NOMO-1 treated with dmso at 0.1 percent for 144 hours (cell line): ENCODE measurements at regions not wholly inside any gene's neighbourhood (a gene's known extent, or its start where the extent isn't known, plus 50 kb on each side); places are given as distances from the start of the nearest gene placed in this dataset.

Experiments
- DNase-seq: peaks from one replicate; lab custom pipeline; 2025; ENCODE audit not compliant: unreplicated experiment; lab: John Stamatoyannopoulos, UW

DNA sequence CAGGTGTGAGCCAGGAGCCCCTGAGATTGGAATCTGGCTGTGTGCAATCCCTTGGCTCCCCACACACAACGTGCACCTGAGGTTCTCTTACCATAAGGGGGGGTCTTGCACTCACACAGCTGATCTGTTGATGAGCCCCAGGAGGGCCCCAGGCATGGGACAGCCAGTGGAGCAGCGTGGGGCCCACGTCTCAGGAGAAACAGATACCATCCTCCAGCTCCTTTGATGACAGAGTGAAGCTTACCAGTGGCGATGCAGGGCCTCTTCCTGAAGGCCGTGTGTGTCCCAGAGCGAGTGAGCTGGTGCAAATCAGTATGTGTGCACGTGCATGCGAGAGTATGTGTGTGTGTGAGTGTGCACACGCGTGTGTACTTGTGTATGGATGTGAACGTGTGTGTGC is 287.4 kb downstream of the IRX1 start:
- DNase-seq = no peak

DNA sequence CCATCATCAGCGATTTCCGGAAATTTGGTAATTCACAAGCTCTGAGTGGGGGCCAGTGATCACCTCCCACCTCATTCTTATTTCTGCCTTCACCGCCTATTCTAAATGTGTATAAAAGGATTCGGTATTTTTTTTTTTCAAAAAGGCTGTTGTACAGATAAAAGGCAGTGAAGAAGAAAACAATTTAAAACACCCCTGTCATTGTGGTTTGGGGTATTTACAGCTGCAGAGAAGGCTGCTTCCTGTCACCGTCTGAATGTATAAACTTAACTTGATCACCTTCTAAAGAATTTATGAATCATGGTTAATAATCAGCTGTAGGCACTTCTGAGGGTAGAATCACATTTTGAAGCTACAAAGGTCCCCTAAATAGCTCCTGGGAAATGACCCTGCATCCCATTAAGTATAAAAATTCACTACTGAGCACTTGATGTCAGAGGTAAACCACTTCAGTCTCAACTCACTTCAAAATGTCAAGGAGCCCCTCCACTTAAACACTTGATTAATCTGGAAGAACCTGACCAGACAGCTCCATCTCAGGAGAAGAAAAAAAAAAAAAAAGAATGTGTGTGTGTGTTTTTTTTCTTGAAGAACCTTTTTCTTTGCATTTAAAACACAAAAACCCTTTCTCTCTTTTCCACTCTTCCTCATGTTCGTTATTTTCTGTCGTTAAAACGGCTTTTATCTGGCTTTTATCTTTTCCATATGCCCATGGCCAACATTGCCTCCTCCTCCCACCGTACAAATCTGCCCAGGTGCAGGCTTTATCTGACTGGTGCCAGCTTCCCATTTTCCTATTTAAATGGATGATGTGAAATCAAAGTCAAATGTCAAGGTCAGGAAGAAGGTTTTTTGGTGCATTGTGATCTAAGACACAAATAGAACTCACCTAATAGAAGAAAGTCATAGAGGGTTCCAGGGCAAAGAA is 291.2 kb downstream of the IRX1 start:
- no peak for DNase-seq

DNA sequence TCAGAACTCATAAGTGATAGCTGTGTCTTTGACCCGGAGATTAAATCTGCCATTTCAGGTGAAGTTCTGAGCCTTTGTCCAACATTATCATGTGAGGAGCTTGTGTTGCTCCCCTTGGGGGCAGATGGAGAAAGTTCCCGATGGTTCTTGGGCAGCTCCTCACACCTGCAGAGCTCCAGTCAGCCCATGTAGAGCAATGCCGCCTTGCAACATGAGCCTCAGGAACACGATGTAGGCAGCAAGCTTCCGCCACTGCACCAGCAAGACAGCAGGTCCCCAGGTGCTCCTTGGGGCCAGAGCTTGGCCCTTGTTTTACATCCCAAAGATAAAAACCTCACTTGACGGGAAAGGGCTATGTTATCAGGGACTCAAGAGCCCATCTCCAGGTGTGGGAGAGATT is 292.7 kb downstream of the IRX1 start:
- DNase-seq = no peak

DNA sequence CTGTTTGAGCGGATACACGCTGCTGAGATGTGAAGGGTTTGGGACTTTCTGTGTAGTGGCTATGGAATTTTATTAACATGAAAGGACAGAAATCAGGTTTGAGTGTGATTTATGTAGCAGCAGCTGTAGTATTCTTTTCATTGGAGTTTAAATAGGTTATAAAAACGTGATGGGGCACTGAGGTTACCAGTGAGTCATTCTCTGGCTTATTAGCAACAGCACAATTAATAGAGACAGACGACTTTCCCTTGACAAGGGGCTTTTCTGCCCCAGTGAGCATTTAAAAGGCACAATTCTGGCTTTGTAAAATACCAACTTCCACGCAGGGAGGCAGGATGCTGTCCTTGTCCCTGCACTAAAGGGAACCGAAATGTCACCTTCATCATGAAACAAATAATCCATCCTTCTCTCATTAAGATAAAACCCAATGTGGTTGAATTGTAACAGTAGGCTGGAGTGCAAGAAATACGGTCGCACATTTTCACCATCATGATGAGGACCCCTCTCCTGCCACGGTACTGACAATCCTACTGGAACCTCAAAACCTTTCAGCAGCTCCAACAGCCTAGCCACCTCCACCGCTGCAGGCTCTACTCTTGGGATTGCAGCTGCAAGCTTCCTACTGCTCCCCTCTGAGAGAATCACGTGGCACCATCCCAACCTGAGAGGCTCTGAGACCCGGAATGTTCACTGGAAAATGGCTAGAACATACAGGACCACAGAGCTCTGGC is 293.9 kb downstream of the IRX1 start:
- no peak for DNase-seq

DNA sequence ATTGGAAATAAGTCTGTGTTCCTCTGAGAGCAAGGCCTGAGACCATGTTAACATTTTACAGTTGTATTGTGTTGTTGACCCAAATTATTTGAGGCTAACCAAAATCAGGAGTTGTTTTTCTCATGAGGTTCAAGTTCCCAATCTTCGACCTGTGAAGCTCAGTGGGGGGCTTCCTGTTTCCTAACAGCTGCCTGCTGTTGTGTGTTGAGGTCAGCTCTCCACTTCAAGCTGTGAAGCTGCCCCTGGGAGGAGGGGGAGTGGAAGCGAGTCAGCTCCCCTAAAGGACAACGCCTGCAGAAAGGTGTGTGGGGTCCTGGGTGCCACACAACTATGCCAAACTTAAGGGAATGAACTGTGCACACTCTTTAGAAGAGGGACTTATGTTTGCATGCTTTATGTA is 295.5 kb downstream of the IRX1 start:
- no peak for DNase-seq

DNA sequence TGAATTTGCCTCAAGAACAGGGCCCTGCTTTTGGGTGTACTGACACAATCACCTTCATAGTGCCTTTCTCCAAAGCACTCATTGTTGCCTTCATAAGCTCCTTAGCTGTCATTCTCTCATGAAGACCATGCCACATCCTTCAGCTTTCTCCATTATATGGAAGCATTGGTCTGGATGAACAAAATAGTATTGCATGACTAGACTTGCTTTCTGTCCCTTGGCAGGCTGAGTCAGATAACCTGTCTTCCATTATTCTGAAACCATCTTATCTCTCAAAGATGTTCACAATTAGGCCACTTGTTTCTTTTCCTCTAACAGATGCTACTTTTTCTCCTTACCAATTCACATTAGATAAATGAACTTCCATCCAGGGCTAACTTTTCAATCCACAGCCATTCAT is 297.9 kb downstream of the IRX1 start:
- DNase-seq = no peak

DNA sequence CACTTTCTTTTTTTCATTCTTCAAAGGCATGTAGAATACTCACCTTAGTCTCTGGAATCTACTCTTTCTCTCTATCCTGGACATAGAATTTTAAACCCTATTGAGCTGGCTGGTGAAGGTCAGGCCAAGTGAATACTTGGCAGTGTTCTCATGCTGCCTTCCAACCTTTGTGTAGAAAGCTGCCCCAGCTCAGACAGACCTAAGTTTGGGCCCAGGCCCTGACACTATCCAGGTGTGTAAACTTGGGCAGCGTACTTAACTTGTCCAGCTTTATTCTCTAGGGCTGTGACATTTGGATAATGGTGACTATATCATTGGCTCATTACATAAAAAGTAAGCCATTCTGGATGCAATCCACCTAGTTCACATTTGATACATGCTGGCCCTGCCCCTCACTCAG is 298.3 kb downstream of the IRX1 start:
- DNase-seq = no peak

DNA sequence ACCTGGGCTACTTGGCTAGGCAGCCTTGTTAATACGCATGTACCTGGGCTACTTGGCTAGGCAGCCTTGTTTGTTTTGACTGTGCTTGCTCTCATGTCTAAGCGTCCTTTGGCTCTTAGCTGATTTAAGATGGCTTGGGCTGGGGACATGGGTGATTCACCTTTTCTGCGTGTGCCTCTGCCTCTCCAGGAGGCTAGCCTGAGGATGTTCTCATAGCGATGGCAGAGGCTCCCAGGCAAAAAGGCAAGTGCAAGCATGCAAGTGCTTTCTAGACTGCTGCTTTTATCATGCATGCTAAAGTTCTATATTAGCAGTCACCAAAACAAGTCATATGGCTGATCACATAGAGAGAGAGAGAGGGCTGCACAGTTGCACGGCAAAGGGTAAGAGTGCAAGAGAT is 300.5 kb downstream of the IRX1 start:
- DNase-seq = no peak

DNA sequence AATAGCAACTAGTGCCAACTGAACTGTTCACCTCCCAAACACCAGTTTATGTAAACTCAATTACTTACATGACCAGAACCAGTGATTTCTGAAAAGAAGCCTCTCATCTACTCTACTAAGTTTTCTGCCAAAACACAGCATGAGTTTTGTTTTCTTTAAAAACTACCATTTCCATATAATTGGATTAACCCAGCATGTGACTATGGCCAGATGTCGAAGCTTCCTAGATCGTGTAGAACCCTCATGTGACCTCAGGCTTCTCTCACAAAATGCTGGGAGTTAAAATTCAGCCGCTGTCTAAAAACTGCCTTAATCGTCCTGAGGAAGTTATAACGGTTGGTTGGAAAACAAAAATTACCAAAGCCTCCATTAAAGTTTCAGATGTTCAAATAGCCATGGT is 303.5 kb downstream of the IRX1 start:
- DNase-seq = no peak

DNA sequence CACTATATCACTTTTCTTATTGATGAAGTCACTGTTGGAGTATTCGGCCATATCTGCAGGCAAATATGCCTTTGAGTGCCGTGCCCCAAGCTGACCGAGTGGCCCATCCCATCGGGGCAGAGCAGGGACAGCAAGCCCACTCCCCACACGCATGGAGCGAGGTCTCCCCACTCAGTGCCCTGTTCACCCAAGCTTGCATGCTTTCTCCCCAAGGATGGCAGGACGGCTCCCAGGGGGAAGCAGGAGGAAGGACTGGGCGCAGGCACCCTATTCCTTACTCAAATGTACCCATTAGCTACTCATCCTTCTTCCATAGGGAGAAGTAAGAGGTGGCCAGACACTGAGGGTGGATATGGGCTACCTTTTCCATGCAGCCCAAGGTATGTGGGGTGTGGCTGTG is 309.0 kb downstream of the IRX1 start:
- no peak for DNase-seq

DNA sequence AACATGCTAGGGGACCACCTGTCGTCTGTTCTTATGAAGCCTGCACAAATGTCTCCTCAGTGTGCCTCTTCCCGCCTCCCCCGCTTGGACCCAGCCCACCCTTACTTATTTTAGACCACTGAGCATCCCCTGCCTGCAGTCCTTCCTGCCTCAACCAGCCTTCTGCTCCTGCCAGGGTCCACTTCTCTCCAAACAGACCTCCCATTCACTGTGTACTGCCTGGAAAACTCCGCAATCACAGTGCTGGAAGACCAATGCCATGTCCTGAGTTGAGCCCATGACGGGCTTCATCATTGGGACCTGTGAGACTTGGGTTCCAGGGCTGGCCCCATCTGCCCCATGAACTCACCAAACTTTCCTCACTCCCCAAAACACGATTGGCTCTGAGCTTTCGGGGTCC is 309.4 kb downstream of the IRX1 start:
- DNase-seq = no peak

DNA sequence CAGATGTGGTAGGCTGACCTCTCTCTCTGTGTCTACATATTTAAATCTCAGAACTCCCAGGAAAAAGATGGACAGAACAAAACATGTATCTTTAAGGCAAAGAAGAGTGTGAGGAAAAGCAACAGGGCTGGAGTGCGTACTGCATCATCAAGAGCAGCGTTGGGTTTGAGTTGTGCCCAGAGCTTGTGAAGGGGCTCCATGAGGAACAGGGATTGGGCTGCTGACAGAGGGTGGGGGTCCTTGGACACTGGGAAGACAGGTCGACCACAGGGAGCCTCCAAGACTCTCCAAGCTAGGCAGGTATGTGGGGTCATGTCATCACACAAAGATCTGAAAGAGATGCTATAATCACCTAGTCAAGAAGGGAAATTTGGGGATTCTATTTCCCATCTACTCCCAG is 309.9 kb downstream of the IRX1 start:
- no peak for DNase-seq

DNA sequence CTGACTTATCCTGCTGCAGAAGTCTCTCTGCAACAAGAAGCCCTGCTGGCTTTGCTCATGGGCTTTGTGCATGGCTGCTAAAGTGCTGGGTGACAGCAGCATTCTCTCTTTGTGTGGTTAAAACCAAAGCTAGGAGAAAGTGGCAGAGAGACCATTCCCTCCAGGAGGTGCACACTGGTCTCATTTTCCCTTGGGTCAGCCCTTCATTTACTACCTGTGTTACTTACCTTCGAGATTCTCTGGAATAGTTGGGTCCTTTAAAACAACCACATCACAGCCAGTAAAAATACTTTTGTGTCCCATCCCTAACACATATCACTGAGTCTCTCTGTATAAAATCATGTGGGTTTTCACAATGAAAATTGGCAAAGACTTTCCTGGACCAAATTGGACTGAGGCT is 315.5 kb downstream of the IRX1 start:
- DNase-seq = no peak

DNA sequence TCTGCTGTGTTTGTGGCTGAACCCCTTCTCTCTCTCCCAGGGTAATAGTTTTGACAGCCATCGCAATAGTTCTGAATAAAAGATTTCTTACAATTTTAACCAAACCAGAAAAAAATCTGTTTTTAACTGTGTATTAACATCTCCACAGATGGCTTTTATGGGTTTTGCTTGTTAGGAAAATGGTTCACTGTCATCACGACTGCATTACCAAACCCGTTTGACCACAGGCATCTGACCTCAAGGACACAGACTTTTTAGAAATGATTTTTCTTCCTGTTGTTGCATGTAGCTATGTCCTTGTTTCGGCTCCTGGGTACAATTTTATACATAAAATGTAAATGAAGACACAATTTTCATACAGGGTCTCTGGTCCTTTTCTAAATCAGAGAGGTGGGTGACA is 316.1 kb downstream of the IRX1 start:
- DNase-seq = no peak

DNA sequence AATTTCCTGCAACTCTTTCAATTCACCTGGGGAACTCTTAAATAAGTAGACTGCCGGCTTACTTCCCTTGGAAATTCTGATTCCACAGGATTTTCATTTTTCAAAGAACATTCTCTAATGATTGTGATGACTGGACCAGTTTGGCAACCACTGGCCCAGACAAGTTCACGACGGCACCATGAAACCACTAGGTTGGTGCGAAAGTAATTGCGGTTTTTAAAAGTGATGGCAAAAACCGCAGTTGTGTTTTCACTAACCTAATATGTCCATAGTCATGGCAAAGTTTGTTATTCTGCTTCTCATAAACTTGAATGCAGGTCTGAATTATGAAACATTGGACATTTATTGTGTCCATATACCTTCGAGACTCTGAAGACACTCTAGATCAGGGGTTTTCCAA is 317.2 kb downstream of the IRX1 start:
- DNase-seq = no peak

DNA sequence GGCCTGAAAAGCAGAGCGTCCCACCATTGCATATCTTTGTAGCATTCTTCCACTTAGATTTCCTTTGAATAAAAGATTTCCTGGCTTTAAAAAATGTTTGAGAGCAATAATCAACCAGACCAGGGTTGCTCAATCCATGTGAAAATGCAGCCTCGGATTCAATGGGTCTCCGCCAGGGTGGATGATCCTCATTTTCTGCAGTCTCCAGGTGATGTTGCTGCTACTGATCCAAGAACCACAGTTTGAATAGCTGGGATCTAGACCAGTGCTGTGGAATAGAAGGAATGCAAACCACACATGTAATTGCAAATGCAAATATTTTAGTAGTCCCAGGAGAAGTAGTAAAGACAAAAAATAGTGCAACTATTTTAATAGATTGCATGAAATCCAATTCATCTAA is 317.6 kb downstream of the IRX1 start:
- DNase-seq = no peak

DNA sequence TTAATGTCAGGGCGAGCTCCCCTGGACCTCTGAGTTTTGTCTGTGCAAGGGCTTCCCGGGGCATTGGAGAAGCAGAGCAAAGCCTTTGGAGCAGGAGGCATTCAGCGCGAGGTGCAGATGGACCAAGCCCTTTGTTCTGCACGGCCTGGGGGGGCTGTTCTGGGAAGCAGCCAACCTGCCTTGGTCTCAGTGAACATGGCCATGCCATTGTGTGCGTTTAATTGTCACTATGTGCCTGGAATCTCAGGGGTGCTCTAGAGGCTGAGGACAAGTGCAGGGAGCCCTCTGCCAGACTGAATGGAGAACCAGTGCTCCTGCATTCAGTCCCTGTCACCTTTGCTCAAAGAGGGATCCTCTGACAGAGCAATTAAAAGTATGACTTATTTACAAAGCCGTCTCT is 329.4 kb downstream of the IRX1 start:
- no peak for DNase-seq

DNA sequence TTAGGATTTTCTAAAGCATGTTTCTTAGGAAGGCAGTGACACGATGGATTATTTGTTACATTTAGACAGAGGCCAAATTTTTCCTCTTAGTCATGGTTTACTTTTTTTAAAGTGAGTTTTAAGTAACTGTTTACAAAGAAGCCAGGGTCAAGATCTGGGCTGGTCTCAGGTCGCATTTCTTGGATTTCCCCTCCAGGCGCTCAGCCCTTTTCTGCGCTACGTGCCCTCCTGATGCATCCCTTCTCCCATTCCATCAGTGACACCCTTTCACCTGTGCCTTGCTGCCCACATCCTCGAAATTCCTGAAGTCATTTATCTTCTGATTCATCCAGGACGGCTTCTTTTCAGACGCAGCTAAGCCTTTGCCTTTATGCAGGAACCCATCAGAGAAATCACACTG is 330.3 kb downstream of the IRX1 start:
- DNase-seq = no peak

DNA sequence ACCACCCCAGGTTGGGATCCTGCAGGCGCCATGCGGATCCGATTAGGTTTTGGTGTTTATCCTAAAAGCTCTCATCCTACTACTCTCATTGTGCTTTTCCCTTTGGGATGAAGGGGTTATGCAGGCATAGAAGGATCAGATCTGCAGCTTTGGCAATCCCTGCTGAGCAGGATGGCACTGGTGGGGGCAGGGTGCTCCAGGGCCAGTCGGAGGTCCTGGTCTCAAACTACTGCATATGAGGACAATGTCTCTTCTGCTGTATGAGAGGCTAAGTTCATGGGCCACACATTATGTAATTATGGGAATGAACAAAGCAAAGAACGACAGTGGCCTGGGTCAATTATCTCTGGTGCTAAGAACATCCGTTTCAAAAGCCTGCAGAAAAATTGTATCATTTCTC is 334.2 kb downstream of the IRX1 start:
- no peak for DNase-seq

DNA sequence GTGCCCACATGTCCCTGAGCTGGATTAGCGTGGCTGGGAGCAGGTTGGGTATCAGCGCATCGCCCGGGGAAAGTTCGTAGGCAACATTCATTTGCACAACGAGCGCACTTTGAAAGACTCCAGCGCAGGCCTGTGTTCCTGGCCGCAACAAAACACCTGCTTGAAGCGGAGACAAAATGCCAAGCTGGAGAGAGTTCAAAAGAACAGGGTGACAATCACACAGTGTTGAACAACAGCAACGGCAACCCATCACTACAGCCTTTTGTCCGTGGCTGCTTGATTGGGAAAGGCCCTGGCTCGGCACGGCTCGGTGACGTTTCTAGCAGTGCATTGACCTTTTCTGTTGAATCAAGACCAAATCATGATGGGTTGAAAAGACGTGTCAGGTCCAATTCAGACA is 336.3 kb downstream of the IRX1 start:
- no peak for DNase-seq

DNA sequence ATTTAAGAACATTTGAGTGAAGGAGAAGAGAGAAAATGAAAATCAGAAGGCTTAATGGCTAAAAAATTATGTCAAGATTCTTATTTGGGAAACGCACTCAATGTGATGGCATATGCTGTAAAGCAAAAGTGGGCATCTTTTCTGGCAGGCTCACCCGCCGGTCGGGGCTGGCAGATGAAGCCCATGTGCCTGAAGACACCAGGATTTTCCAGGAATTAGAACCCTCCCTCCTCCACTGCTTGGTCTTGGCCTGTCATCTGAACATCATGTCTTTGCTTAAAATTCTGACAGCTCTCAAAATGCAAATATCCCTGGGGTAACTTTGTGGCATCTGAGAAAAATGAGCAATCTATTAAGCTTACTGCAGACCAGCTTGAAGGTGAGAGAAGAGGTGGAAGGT is 337.9 kb downstream of the IRX1 start:
- no peak for DNase-seq

DNA sequence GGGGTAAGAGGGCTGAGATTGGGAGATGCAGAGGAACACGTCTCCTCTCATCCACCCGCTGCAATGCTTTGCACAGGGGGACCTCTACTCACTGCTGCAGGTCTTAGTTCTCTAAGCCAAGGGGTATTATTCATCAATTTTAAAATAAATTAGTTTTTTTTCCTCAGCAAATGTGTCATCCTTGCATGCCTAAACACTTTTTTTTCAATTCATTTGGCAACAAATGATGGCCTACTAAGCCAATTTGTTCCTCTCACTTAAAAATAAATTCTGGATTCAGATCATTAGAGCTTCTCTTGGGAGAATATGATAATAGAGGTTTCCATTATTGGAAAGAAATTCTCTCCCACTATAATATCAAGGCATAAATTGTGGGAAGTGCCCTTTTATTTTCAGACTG is 338.3 kb downstream of the IRX1 start:
- DNase-seq = no peak

DNA sequence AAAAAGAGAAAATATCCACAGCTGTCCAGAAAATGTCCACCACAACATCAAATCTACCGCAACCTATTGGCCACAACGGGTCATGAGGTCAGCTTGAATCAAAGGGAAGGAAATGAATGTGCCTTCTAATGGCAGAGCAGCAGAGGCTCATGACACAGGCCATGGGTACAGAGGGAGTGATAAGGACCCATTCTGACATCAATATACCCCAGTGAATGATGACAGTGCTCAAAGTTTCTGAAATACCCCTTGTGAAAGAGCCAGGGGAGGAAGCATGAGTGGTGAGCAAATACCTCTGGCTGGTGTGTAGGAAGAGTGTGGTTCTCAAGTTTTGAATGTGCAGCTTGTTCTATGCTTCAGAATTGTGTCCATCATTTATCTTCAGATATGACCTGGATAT is 348.2 kb downstream of the IRX1 start:
- no peak for DNase-seq
